ENCODE measurements at regions not wholly inside any gene's neighbourhood (a gene's known extent, or its start where the extent isn't known, plus 50 kb on each side); places are given as distances from the start of the nearest gene placed in this dataset.

GRCh38 chr20:57936636-57937385 is 227.0 kb upstream of the PMEPA1 start:
- WGBS, 3 donors = 40 to 64% (median 51%) methylated on average over 6 of the region's 6 CpGs
- no peaks in the 10 kb centered on the region for H3K36me3 ChIP-seq (ENCODE audit: control insufficient read depth in 3 of 3, insufficient read depth in 2 of 3, low read depth in 1 of 3, low read length in 3 of 3)
- H3K27ac ChIP-seq (ENCODE audit: low read depth in 1 of 3, low read length in 2 of 3) = no peak overlapping the region
- no peaks in the 10 kb centered on the region for H3K27me3 ChIP-seq (ENCODE audit: control insufficient read depth in 3 of 3, insufficient read depth in 3 of 3, low read length in 3 of 3)
- no peak for FAIRE-seq
- H3K4me1 ChIP-seq (ENCODE audit: control insufficient read depth in 3 of 3, insufficient read depth in 2 of 3, low read depth in 1 of 3, low read length in 2 of 3) = peaks cover 0 to 12% (median 0%) of the 10 kb centered on the region in 3 donors
- peak in 1 of 2 donors; percentile 68 for DNase-seq
- H3K9me3 ChIP-seq (ENCODE audit: control insufficient read depth in 2 of 2, insufficient read depth in 1 of 2, low read depth in 1 of 2, low read length in 1 of 2) = no peaks in the 10 kb centered on the region
- no peak overlapping the region for H3K4me3 ChIP-seq (ENCODE audit: low read depth in 1 of 3, low read length in 3 of 3)

GRCh38 chr20:57934913-57935312 is 225.1 kb upstream of the PMEPA1 start:
- H3K27me3 ChIP-seq (ENCODE audit: control insufficient read depth in 3 of 3, insufficient read depth in 3 of 3, low read length in 3 of 3) = no peaks in the 10 kb centered on the region
- H3K4me1 ChIP-seq (ENCODE audit: control insufficient read depth in 3 of 3, insufficient read depth in 2 of 3, low read depth in 1 of 3, low read length in 2 of 3) = peaks cover 0 to 12% (median 0%) of the 10 kb centered on the region in 3 donors
- DNase-seq (no peak), FAIRE-seq (no peak)
- WGBS, 3 donors = 87 to 89% (median 87%) methylated on average over 10 of the region's 10 CpGs
- H3K36me3 ChIP-seq (ENCODE audit: control insufficient read depth in 3 of 3, insufficient read depth in 2 of 3, low read depth in 1 of 3, low read length in 3 of 3) = no peaks in the 10 kb centered on the region
- no peaks in the 10 kb centered on the region for H3K9me3 ChIP-seq (ENCODE audit: control insufficient read depth in 2 of 2, insufficient read depth in 1 of 2, low read depth in 1 of 2, low read length in 1 of 2)
- H3K27ac ChIP-seq (ENCODE audit: low read depth in 1 of 3, low read length in 2 of 3) = no peak overlapping the region
- no peak overlapping the region for H3K4me3 ChIP-seq (ENCODE audit: low read depth in 1 of 3, low read length in 3 of 3)

- H3K27me3 ChIP-seq (ENCODE audit: control insufficient read depth in 3 of 3, insufficient read depth in 3 of 3, low read length in 3 of 3) = no peaks in the 10 kb centered on the region
- DNase-seq (no peak), FAIRE-seq (no peak)
- H3K4me1 ChIP-seq (ENCODE audit: control insufficient read depth in 3 of 3, insufficient read depth in 2 of 3, low read depth in 1 of 3, low read length in 2 of 3) = peaks cover 0 to 12% (median 0%) of the 10 kb centered on the region in 3 donors
- H3K4me3 ChIP-seq (ENCODE audit: low read depth in 1 of 3, low read length in 3 of 3) = no peak overlapping the region
- no peak overlapping the region for H3K27ac ChIP-seq (ENCODE audit: low read depth in 1 of 3, low read length in 2 of 3)
- no peaks in the 10 kb centered on the region for H3K9me3 ChIP-seq (ENCODE audit: control insufficient read depth in 2 of 2, insufficient read depth in 1 of 2, low read depth in 1 of 2, low read length in 1 of 2)
- H3K36me3 ChIP-seq (ENCODE audit: control insufficient read depth in 3 of 3, insufficient read depth in 2 of 3, low read depth in 1 of 3, low read length in 3 of 3) = no peaks in the 10 kb centered on the region
- 56 to 73% (median 63%) methylated on average over 10 of the region's 10 CpGs for WGBS, 3 donors
These were observed 224.4 kb upstream of the PMEPA1 start for GRCh38 chr20:57934007-57934805.

GRCh38 chr20:57932227-57932864 is 222.5 kb upstream of the PMEPA1 start:
- WGBS, 3 donors = 84 to 86% (median 85%) methylated on average over 17 of the region's 17 CpGs
- no peaks in the 10 kb centered on the region for H3K27me3 ChIP-seq (ENCODE audit: control insufficient read depth in 3 of 3, insufficient read depth in 3 of 3, low read length in 3 of 3)

GRCh38 chr20:57930351-57930750 is 220.5 kb upstream of the PMEPA1 start:
- H3K4me3 ChIP-seq (ENCODE audit: low read depth in 1 of 3, low read length in 3 of 3) = no peak overlapping the region
- no peaks in the 10 kb centered on the region for H3K4me1 ChIP-seq (ENCODE audit: control insufficient read depth in 3 of 3, insufficient read depth in 2 of 3, low read depth in 1 of 3, low read length in 2 of 3)
- H3K27me3 ChIP-seq (ENCODE audit: control insufficient read depth in 3 of 3, insufficient read depth in 3 of 3, low read length in 3 of 3) = no peaks in the 10 kb centered on the region
- WGBS, 3 donors = 66 to 87% (median 72%) methylated on average over 5 of the region's 5 CpGs
- no peaks in the 10 kb centered on the region for H3K36me3 ChIP-seq (ENCODE audit: control insufficient read depth in 3 of 3, insufficient read depth in 2 of 3, low read depth in 1 of 3, low read length in 3 of 3)
- H3K9me3 ChIP-seq (ENCODE audit: control insufficient read depth in 2 of 2, insufficient read depth in 1 of 2, low read depth in 1 of 2, low read length in 1 of 2) = peaks cover 0 to 7% of the 10 kb centered on the region in 2 donors
- no peak for FAIRE-seq
- no peak for DNase-seq
- no peak overlapping the region for H3K27ac ChIP-seq (ENCODE audit: low read depth in 1 of 3, low read length in 2 of 3)

More at GRCh38 chr20:57932227-57932864, 222.5 kb upstream of the PMEPA1 start:
- no peak for DNase-seq
- Histone ChIP-seq H3K9me3 (ENCODE audit: control insufficient read depth in 2 of 2, insufficient read depth in 1 of 2, low read depth in 1 of 2, low read length in 1 of 2) (peaks cover 0 to 5% of the 10 kb centered on the region in 2 donors), H3K27ac (ENCODE audit: low read depth in 1 of 3, low read length in 2 of 3) (no peak overlapping the region), H3K4me3 (ENCODE audit: low read depth in 1 of 3, low read length in 3 of 3) (no peak overlapping the region), H3K36me3 (ENCODE audit: control insufficient read depth in 3 of 3, insufficient read depth in 2 of 3, low read depth in 1 of 3, low read length in 3 of 3) (no peaks in the 10 kb centered on the region), H3K4me1 (ENCODE audit: control insufficient read depth in 3 of 3, insufficient read depth in 2 of 3, low read depth in 1 of 3, low read length in 2 of 3) (peaks cover 0 to 3% (median 0%) of the 10 kb centered on the region in 3 donors)
- FAIRE-seq = no peak

GRCh38 chr20:57928181-57928967 is 218.6 kb upstream of the PMEPA1 start:
- FAIRE-seq = no peak
- Histone ChIP-seq H3K27ac (ENCODE audit: low read depth in 1 of 3, low read length in 2 of 3) (no peak overlapping the region), H3K4me1 (ENCODE audit: control insufficient read depth in 3 of 3, insufficient read depth in 2 of 3, low read depth in 1 of 3, low read length in 2 of 3) (no peaks in the 10 kb centered on the region), H3K27me3 (ENCODE audit: control insufficient read depth in 3 of 3, insufficient read depth in 3 of 3, low read length in 3 of 3) (no peaks in the 10 kb centered on the region), H3K36me3 (ENCODE audit: control insufficient read depth in 3 of 3, insufficient read depth in 2 of 3, low read depth in 1 of 3, low read length in 3 of 3) (no peaks in the 10 kb centered on the region), H3K9me3 (ENCODE audit: control insufficient read depth in 2 of 2, insufficient read depth in 1 of 2, low read depth in 1 of 2, low read length in 1 of 2) (peaks cover 0 to 7% of the 10 kb centered on the region in 2 donors), H3K4me3 (ENCODE audit: low read depth in 1 of 3, low read length in 3 of 3) (no peak overlapping the region)
- WGBS, 3 donors = 61 to 63% (median 61%) methylated on average over 2 of the region's 2 CpGs
- DNase-seq = no peak

- no peaks in the 10 kb centered on the region for H3K36me3 ChIP-seq (ENCODE audit: control insufficient read depth in 3 of 3, insufficient read depth in 2 of 3, low read depth in 1 of 3, low read length in 3 of 3)
- DNase-seq = no peak
- H3K9me3 ChIP-seq (ENCODE audit: control insufficient read depth in 2 of 2, insufficient read depth in 1 of 2, low read depth in 1 of 2, low read length in 1 of 2) = peaks cover 0 to 7% of the 10 kb centered on the region in 2 donors
- 88 to 93% (median 92%) methylated on average over 1 of the region's 1 CpG for WGBS, 3 donors
- no peak overlapping the region for H3K27ac ChIP-seq (ENCODE audit: low read depth in 1 of 3, low read length in 2 of 3)
- H3K4me3 ChIP-seq (ENCODE audit: low read depth in 1 of 3, low read length in 3 of 3) = no peak overlapping the region
- FAIRE-seq = no peak
- no peaks in the 10 kb centered on the region for H3K27me3 ChIP-seq (ENCODE audit: control insufficient read depth in 3 of 3, insufficient read depth in 3 of 3, low read length in 3 of 3)
- H3K4me1 ChIP-seq (ENCODE audit: control insufficient read depth in 3 of 3, insufficient read depth in 2 of 3, low read depth in 1 of 3, low read length in 2 of 3) = no peaks in the 10 kb centered on the region
These were observed 217.6 kb upstream of the PMEPA1 start for GRCh38 chr20:57927376-57927775.

GRCh38 chr20:57922706-57923105 is 212.9 kb upstream of the PMEPA1 start:
- Histone ChIP-seq H3K4me1 (ENCODE audit: control insufficient read depth in 3 of 3, insufficient read depth in 2 of 3, low read depth in 1 of 3, low read length in 2 of 3) (peaks cover 0 to 18% (median 0%) of the 10 kb centered on the region in 3 donors), H3K4me3 (ENCODE audit: low read depth in 1 of 3, low read length in 3 of 3) (no peak overlapping the region), H3K27ac (ENCODE audit: low read depth in 1 of 3, low read length in 2 of 3) (no peak overlapping the region), H3K9me3 (ENCODE audit: control insufficient read depth in 2 of 2, insufficient read depth in 1 of 2, low read depth in 1 of 2, low read length in 1 of 2) (peaks cover 0 to 3% of the 10 kb centered on the region in 2 donors), H3K27me3 (ENCODE audit: control insufficient read depth in 3 of 3, insufficient read depth in 3 of 3, low read length in 3 of 3) (no peaks in the 10 kb centered on the region), H3K36me3 (ENCODE audit: control insufficient read depth in 3 of 3, insufficient read depth in 2 of 3, low read depth in 1 of 3, low read length in 3 of 3) (no peaks in the 10 kb centered on the region)
- FAIRE-seq = no peak
- DNase-seq = no peak
- 70 to 75% (median 71%) methylated on average over 10 of the region's 10 CpGs for whole genome bisulfite sequencing, 3 donors

Data from small intestine (tissue), 7 donors.